HEK293 (cell line): ENCODE measurements at regions not wholly inside any gene's neighbourhood (a gene's known extent, or its start where the extent isn't known, plus 50 kb on each side); places are given as distances from the start of the nearest gene placed in this dataset.

Experiments used
- CTCF ChIA-PET: fragments of 350-600 bp; formaldehyde crosslinking; extraction: SDS; loops from one replicate; lab custom pipeline; 2021; ENCODE audit warnings: antibody characterized with exemption; lab: Yijun Ruan, JAX
- POLR2A ChIA-PET: fragments of 300-600 bp; formaldehyde crosslinking; extraction: SDS; loops from one replicate; lab custom pipeline; 2020; ENCODE audit warnings: antibody characterized with exemption, inconsistent platforms; lab: Yijun Ruan, JAX
- H3K27ac ChIP-seq: fragments of 200-500 bp; sonication (Bioruptor generic); 2 replicates; pipeline ENCODE4 v1.5.1; 2014; ENCODE audit warnings: low read depth, low read length, control low read depth, inconsistent platforms; ENCODE audit errors: extremely low read depth
- H3K36me3 ChIP-seq, 2 experiments: fragments of 200-500 bp in 1 of 2; sonication (Bioruptor generic) in 1 of 2; 1 replicate in 1 of 2; 2 replicates in 1 of 2; pipeline ENCODE4 v1.5.1; 2014 to 2017; ENCODE audit warnings: inconsistent platforms in 2 of 2, low read length in 2 of 2; ENCODE audit not compliant: control insufficient read depth in 2 of 2, insufficient read depth in 1 of 2
- H3K4me1 ChIP-seq: fragments of 200-500 bp; sonication (Bioruptor generic); 2 replicates; pipeline ENCODE4 v1.5.1; 2014; ENCODE audit warnings: mild to moderate bottlenecking, low read length, inconsistent platforms; ENCODE audit not compliant: control insufficient read depth, insufficient read depth
- H3K4me3 ChIP-seq: 2 replicates; pipeline ENCODE4 v1.5.1; 2011; ENCODE audit warnings: low read depth, mild to moderate bottlenecking, control low read depth, low read length, moderate library complexity
- H3K9me3 ChIP-seq: fragments of 200-500 bp; sonication (Bioruptor generic); 2 replicates; pipeline ENCODE4 v1.5.1; 2014; ENCODE audit warnings: low read depth, low read length, inconsistent platforms; ENCODE audit not compliant: control insufficient read depth, insufficient read depth
- KLF7 ChIP-seq: fragments of 450-650 bp; formaldehyde crosslinking; IDR thresholded peaks from 2 replicates; pipeline ENCODE4 v1.5.1; 2016; ENCODE audit warnings: missing biosample characterization, missing genetic modification characterization, borderline replicate concordance
- OSR2 ChIP-seq: fragments of 450-650 bp; formaldehyde crosslinking; IDR thresholded peaks from 2 replicates; pipeline ENCODE4 v1.5.1; 2016; ENCODE audit warnings: missing biosample characterization, missing genetic modification characterization
- PRDM1 ChIP-seq: fragments of 450-650 bp; formaldehyde crosslinking; IDR thresholded peaks from 2 replicates; pipeline ENCODE4; 2016; ENCODE audit warnings: missing biosample characterization, missing genetic modification characterization
- SALL2 ChIP-seq: fragments of 450-650 bp; formaldehyde crosslinking; IDR thresholded peaks from 2 replicates; pipeline ENCODE4 v1.5.0; 2017; ENCODE audit warnings: missing biosample characterization, mild to moderate bottlenecking, missing genetic modification characterization, borderline replicate concordance
- SP3 ChIP-seq: fragments of 450-650 bp; formaldehyde crosslinking; IDR thresholded peaks from 2 replicates; pipeline ENCODE4 v1.5.1; 2016; ENCODE audit warnings: missing biosample characterization, missing genetic modification characterization
- YY1 ChIP-seq: fragments of 450-650 bp; formaldehyde crosslinking; IDR thresholded peaks from 2 replicates; pipeline ENCODE4 v1.5.1; 2018; ENCODE audit warnings: missing biosample characterization, missing genetic modification characterization
- ZBTB1 ChIP-seq: fragments of 450-650 bp; formaldehyde crosslinking; IDR thresholded peaks from 2 replicates; pipeline ENCODE4 v1.5.1; 2016; ENCODE audit warnings: missing biosample characterization, missing genetic modification characterization
- ZBTB10 ChIP-seq: fragments of 450-650 bp; formaldehyde crosslinking; IDR thresholded peaks from 2 replicates; pipeline ENCODE4 v1.5.1; 2016; ENCODE audit warnings: missing biosample characterization, missing genetic modification characterization
- ZNF132 ChIP-seq: fragments of 450-650 bp; formaldehyde crosslinking; IDR thresholded peaks from 2 replicates; pipeline ENCODE4 v1.5.1; 2017; ENCODE audit warnings: missing biosample characterization, missing genetic modification characterization, borderline replicate concordance
- ZNF16 ChIP-seq: fragments of 450-650 bp; formaldehyde crosslinking; IDR thresholded peaks from 2 replicates; pipeline ENCODE4 v1.5.1; 2016; ENCODE audit warnings: low read depth, missing biosample characterization, missing genetic modification characterization
- ZNF169 ChIP-seq: fragments of 450-650 bp; formaldehyde crosslinking; IDR thresholded peaks from 2 replicates; pipeline ENCODE4 v1.5.1; 2016; ENCODE audit warnings: missing biosample characterization, missing genetic modification characterization
- ZNF423 ChIP-seq: fragments of 450-650 bp; formaldehyde crosslinking; IDR thresholded peaks from 2 replicates; pipeline ENCODE4 v1.5.1; 2016; ENCODE audit warnings: missing biosample characterization, missing genetic modification characterization
- ZNF426 ChIP-seq: fragments of 450-650 bp; formaldehyde crosslinking; IDR thresholded peaks from 2 replicates; pipeline ENCODE4 v1.5.1; 2017; ENCODE audit warnings: missing biosample characterization, missing genetic modification characterization, mild to moderate bottlenecking, inconsistent platforms, moderate library complexity
- ZNF510 ChIP-seq: fragments of 450-650 bp; formaldehyde crosslinking; IDR thresholded peaks from 2 replicates; pipeline ENCODE4 v1.5.1; 2018; ENCODE audit warnings: mild to moderate bottlenecking, missing genetic modification characterization, missing biosample characterization; ENCODE audit not compliant: insufficient replicate concordance
- ZNF621 ChIP-seq: fragments of 450-650 bp; formaldehyde crosslinking; IDR thresholded peaks from 2 replicates; pipeline ENCODE4 v1.5.1; 2017; ENCODE audit warnings: missing biosample characterization, missing genetic modification characterization
- ZNF624 ChIP-seq: fragments of 450-650 bp; formaldehyde crosslinking; IDR thresholded peaks from 2 replicates; pipeline ENCODE4 v1.5.1; 2017; ENCODE audit warnings: missing biosample characterization, missing genetic modification characterization
- ZNF677 ChIP-seq: fragments of 450-650 bp; IDR thresholded peaks from 2 replicates; pipeline ENCODE4 v1.5.0; 2018; ENCODE audit warnings: missing biosample characterization, mild to moderate bottlenecking, missing genetic modification characterization, moderate library complexity
- ZNF785 ChIP-seq: fragments of 450-650 bp; formaldehyde crosslinking; IDR thresholded peaks from 2 replicates; pipeline ENCODE4 v1.5.1; 2016; ENCODE audit warnings: missing biosample characterization, missing genetic modification characterization
- ZSCAN16 ChIP-seq: fragments of 450-650 bp; formaldehyde crosslinking; IDR thresholded peaks from 2 replicates; pipeline ENCODE4 v1.5.1; 2016; ENCODE audit warnings: missing biosample characterization, missing genetic modification characterization
- TF ChIP-seq, protein P1 (sequence below): fragments of 450-650 bp; formaldehyde crosslinking; IDR thresholded peaks from 2 replicates; pipeline ENCODE4 v1.5.1; 2016; ENCODE audit warnings: missing biosample characterization, missing genetic modification characterization, borderline replicate concordance
- TF ChIP-seq, protein P2 (sequence below): fragments of 450-650 bp; formaldehyde crosslinking; IDR thresholded peaks from 2 replicates; pipeline ENCODE4 v1.5.1; 2016; ENCODE audit warnings: missing biosample characterization, missing genetic modification characterization
- TF ChIP-seq, protein P3 (sequence below): IDR thresholded peaks from 2 replicates; pipeline ENCODE4 v1.6.1; 2011; ENCODE audit warnings: mild to moderate bottlenecking, low read depth, low read length, borderline replicate concordance
- TF ChIP-seq, protein P4 (sequence below): fragments of 450-650 bp; formaldehyde crosslinking; optimal IDR thresholded peaks from 2 replicates; pipeline ENCODE3; 2016; ENCODE audit warnings: missing biosample characterization, mild to moderate bottlenecking, missing genetic modification characterization

DNA sequence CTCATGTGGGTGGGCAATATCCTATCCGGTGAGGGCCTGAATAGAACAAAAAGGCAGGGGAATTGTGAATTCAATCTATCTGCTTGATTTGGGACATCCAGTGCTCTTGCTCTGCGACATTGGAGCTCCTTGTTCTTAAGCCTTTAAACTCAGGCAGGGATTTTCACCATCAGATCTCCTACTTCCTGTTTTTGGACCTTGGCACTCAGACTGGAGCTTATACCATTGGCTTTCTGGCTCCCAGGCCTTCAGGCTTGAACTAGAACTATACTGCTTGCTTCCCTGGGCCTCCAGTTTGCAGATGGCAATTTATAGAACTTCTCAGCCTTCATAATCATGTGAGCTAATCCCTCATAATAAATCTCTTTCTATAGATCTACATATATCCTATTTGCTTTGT, 134.3 kb upstream of the CLINT1 start (continued):
- no peak for TF ChIP-seq SP3 (tag by site-specific recombination)
- no peak for TF ChIP-seq ZNF16 (tag by site-specific recombination)
- TF ChIP-seq, protein P1, sequence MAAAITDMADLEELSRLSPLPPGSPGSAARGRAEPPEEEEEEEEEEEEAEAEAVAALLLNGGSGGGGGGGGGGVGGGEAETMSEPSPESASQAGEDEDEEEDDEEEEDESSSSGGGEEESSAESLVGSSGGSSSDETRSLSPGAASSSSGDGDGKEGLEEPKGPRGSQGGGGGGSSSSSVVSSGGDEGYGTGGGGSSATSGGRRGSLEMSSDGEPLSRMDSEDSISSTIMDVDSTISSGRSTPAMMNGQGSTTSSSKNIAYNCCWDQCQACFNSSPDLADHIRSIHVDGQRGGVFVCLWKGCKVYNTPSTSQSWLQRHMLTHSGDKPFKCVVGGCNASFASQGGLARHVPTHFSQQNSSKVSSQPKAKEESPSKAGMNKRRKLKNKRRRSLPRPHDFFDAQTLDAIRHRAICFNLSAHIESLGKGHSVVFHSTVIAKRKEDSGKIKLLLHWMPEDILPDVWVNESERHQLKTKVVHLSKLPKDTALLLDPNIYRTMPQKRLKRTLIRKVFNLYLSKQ (tag by site-specific recombination): no peak
- TF ChIP-seq SALL2 (tag by site-specific recombination): no peak
- TF ChIP-seq YY1: no peak
- TF ChIP-seq, protein P2, sequence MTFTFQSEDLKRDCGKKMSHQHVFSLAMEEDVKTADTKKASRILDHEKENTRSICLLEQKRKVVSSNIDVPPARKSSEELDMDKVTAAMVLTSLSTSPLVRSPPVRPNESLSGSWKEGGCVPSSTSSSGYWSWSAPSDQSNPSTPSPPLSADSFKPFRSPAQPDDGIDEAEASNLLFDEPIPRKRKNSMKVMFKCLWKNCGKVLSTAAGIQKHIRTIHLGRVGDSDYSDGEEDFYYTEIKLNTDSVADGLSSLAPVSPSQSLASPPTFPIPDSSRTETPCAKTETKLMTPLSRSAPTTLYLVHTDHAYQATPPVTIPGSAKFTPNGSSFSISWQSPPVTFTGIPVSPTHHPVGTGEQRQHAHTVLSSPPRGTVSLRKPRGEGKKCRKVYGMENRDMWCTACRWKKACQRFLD (tag by site-specific recombination): no peak
- TF ChIP-seq, protein P3, sequence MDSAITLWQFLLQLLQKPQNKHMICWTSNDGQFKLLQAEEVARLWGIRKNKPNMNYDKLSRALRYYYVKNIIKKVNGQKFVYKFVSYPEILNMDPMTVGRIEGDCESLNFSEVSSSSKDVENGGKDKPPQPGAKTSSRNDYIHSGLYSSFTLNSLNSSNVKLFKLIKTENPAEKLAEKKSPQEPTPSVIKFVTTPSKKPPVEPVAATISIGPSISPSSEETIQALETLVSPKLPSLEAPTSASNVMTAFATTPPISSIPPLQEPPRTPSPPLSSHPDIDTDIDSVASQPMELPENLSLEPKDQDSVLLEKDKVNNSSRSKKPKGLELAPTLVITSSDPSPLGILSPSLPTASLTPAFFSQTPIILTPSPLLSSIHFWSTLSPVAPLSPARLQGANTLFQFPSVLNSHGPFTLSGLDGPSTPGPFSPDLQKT: no peak
- TF ChIP-seq ZNF621 (tag by site-specific recombination): no peak
- TF ChIP-seq KLF7 (tag by site-specific recombination): no peak
- TF ChIP-seq ZNF169 (tag by site-specific recombination): no peak

- 0 out of 2 replicates have a peak, but pooled peaks cover 2% of the 10 kb centered on the region for H3K4me1 ChIP-seq
- no peaks in the 10 kb centered on the region for H3K9me3 ChIP-seq
- ChIA-PET POLR2A (no interaction called here), CTCF (interaction anchor here (1.8 to 2.3 kb wide), 2 partner anchors 10 to 21 kb away, joined by 6 to 7 read pairs; no protein-coding TSS in a partner anchor)
- no peak overlapping the region for H3K27ac ChIP-seq
- no peak overlapping the region for H3K4me3 ChIP-seq
- no peak for TF ChIP-seq ZSCAN16
- TF ChIP-seq PRDM1 (tag by site-specific recombination): peak; percentile 83; the same call in 1 of the 2 replicates
- H3K36me3 ChIP-seq: no peaks in the 10 kb centered on the region
Observed at GRCh38 chr5:157990583-157991181, 131.7 kb upstream of the CLINT1 start.

- Histone ChIP-seq H3K9me3 (no peaks in the 10 kb centered on the region), H3K4me1 (0 out of 2 replicates have a peak, but pooled peaks cover under 1% of the 10 kb centered on the region), H3K27ac (no peak overlapping the region), H3K36me3 (no peaks in the 10 kb centered on the region), H3K4me3 (no peak overlapping the region)
- TF ChIP-seq ZNF132 (tag by site-specific recombination) (no peak), ZNF423 (no peak), ZNF510 (no peak), ZBTB1 (no peak), ZNF426 (no peak), ZNF677 (tag by site-specific recombination) (no peak), OSR2 (tag by site-specific recombination) (no peak), ZBTB10 (tag by site-specific recombination) (no peak), ZNF624 (no peak), ZNF785 (tag by site-specific recombination) (no peak)
- TF ChIP-seq, protein P4, sequence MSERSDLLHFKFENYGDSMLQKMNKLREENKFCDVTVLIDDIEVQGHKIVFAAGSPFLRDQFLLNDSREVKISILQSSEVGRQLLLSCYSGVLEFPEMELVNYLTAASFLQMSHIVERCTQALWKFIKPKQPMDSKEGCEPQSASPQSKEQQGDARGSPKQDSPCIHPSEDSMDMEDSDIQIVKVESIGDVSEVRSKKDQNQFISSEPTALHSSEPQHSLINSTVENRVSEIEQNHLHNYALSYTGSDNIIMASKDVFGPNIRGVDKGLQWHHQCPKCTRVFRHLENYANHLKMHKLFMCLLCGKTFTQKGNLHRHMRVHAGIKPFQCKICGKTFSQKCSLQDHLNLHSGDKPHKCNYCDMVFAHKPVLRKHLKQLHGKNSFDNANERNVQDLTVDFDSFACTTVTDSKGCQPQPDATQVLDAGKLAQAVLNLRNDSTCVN: no peak
- ChIA-PET CTCF (no interaction called here), POLR2A (no interaction called here)
Observed at GRCh38 chr5:157989296-157989695, 130.4 kb upstream of the CLINT1 start.
